ENCODE measurements at regions not wholly inside any gene's neighbourhood (a gene's known extent, or its start where the extent isn't known, plus 50 kb on each side); places are given as distances from the start of the nearest gene placed in this dataset.

DNA sequence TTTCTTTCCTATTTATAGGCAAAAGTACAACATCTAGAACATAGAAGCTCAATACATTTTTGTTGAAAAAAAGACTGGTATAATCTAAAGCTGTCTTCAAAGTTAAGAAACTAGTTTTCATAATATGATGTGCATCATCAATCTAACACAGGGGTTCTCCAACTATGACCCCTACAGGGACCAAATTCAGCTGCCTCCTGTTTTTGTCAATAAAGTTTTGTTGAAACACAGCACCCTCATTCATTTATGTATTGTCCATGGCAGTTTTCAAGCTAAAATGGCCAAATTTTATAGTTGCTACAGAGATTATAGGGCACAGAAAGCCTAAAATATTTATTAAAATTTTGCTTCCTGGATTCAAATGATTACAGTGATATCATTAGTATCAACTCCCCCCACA lies 452.9 kb downstream of the CCER1 start:
- Histone ChIP-seq H3K9me3 (ENCODE audit: control insufficient read depth, insufficient read depth, low read length) (no peaks in the 10 kb centered on the region), H4K20me1 (ENCODE audit: control insufficient read depth, insufficient read depth, low read depth, low read length) (no peaks in the 10 kb centered on the region), H3K27me3 (ENCODE audit: control insufficient read depth, low read length) (no peaks in the 10 kb centered on the region), H3F3A (ENCODE audit: control insufficient read depth, insufficient read depth) (no peaks in the 10 kb centered on the region), H3K9me2 (replicated peaks; ENCODE audit: control insufficient read depth, low read length) (no peaks in the 10 kb centered on the region), H3K79me2 (ENCODE audit: control insufficient read depth, low read length) (no peaks in the 10 kb centered on the region), H3K27ac (ENCODE audit: low read depth, low read length) (no peak overlapping the region), H3K36me3 (ENCODE audit: control insufficient read depth, low read length) (no peaks in the 10 kb centered on the region), H3K4me3 (ENCODE audit: low read length) (no peak overlapping the region), H3K4me1 (ENCODE audit: control insufficient read depth, low read length) (no peaks in the 10 kb centered on the region), H3K4me2 (ENCODE audit: low read length) (no peak overlapping the region)
- no peak for TF ChIP-seq EZH2phosphoT487 (IDR thresholded peaks at IDR 0.05; ENCODE audit: borderline replicate concordance, low read length)
- TF ChIP-seq, protein P1, sequence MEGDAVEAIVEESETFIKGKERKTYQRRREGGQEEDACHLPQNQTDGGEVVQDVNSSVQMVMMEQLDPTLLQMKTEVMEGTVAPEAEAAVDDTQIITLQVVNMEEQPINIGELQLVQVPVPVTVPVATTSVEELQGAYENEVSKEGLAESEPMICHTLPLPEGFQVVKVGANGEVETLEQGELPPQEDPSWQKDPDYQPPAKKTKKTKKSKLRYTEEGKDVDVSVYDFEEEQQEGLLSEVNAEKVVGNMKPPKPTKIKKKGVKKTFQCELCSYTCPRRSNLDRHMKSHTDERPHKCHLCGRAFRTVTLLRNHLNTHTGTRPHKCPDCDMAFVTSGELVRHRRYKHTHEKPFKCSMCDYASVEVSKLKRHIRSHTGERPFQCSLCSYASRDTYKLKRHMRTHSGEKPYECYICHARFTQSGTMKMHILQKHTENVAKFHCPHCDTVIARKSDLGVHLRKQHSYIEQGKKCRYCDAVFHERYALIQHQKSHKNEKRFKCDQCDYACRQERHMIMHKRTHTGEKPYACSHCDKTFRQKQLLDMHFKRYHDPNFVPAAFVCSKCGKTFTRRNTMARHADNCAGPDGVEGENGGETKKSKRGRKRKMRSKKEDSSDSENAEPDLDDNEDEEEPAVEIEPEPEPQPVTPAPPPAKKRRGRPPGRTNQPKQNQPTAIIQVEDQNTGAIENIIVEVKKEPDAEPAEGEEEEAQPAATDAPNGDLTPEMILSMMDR (IDR thresholded peaks at IDR 0.05; ENCODE audit: low read depth, low read length, poor library complexity, severe bottlenecking): no peak

- Histone ChIP-seq H4K20me1 (ENCODE audit: control insufficient read depth, insufficient read depth, low read depth, low read length) (no peaks in the 10 kb centered on the region), H3K4me2 (ENCODE audit: low read length) (no peak overlapping the region), H3F3A (ENCODE audit: control insufficient read depth, insufficient read depth) (no peaks in the 10 kb centered on the region), H3K27me3 (ENCODE audit: control insufficient read depth, low read length) (no peaks in the 10 kb centered on the region), H3K79me2 (ENCODE audit: control insufficient read depth, low read length) (no peaks in the 10 kb centered on the region), H3K4me3 (ENCODE audit: low read length) (no peak overlapping the region), H3K9me3 (ENCODE audit: control insufficient read depth, insufficient read depth, low read length) (no peaks in the 10 kb centered on the region), H3K36me3 (ENCODE audit: control insufficient read depth, low read length) (no peaks in the 10 kb centered on the region), H3K9me2 (replicated peaks; ENCODE audit: control insufficient read depth, low read length) (no peaks in the 10 kb centered on the region), H3K4me1 (ENCODE audit: control insufficient read depth, low read length) (no peaks in the 10 kb centered on the region), H3K27ac (ENCODE audit: low read depth, low read length) (no peak overlapping the region)
- TF ChIP-seq EZH2phosphoT487 (IDR thresholded peaks at IDR 0.05; ENCODE audit: borderline replicate concordance, low read length): no peak
- TF ChIP-seq, protein P1 (IDR thresholded peaks at IDR 0.05; ENCODE audit: low read depth, low read length, poor library complexity, severe bottlenecking): no peak
These were observed 453.6 kb downstream of the CCER1 start for GRCh38 chr12:90501412-90501811.

DNA sequence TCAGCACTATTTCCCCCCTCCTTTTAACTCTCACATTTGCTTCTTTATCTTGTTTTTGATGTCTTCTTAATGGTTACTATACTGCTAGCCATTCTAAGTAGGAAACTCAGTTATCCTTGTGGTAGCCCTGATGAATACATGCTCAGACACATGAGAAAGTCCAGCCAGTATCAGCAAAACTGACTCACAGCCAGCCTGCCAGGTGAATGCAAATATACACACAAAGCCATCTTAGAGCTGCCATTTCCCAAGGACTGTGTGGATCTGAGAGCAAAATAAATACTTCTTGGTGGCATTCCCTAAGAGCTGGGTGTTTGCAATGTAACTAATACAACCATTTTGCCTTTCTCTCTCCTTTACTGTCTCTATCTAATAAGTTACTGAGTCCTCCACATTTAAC lies 455.2 kb downstream of the CCER1 start:
- Histone ChIP-seq H3K79me2 (ENCODE audit: control insufficient read depth, low read length) (no peaks in the 10 kb centered on the region), H3K4me1 (ENCODE audit: control insufficient read depth, low read length) (no peaks in the 10 kb centered on the region), H3K4me3 (ENCODE audit: low read length) (no peak overlapping the region), H3K9me2 (replicated peaks; ENCODE audit: control insufficient read depth, low read length) (no peaks in the 10 kb centered on the region), H3K36me3 (ENCODE audit: control insufficient read depth, low read length) (no peaks in the 10 kb centered on the region), H3F3A (ENCODE audit: control insufficient read depth, insufficient read depth) (no peaks in the 10 kb centered on the region), H3K4me2 (ENCODE audit: low read length) (no peak overlapping the region), H4K20me1 (ENCODE audit: control insufficient read depth, insufficient read depth, low read depth, low read length) (no peaks in the 10 kb centered on the region), H3K27me3 (ENCODE audit: control insufficient read depth, low read length) (no peaks in the 10 kb centered on the region), H3K9me3 (ENCODE audit: control insufficient read depth, insufficient read depth, low read length) (no peaks in the 10 kb centered on the region), H3K27ac (ENCODE audit: low read depth, low read length) (no peak overlapping the region)
- TF ChIP-seq, protein P1 (IDR thresholded peaks at IDR 0.05; ENCODE audit: low read depth, low read length, poor library complexity, severe bottlenecking): no peak
- no peak for TF ChIP-seq EZH2phosphoT487 (IDR thresholded peaks at IDR 0.05; ENCODE audit: borderline replicate concordance, low read length)
